ENCODE measurements at regions not wholly inside any gene's neighbourhood (a gene's known extent, or its start where the extent isn't known, plus 50 kb on each side); places are given as distances from the start of the nearest gene placed in this dataset.
"Not testable (repeated sequence)": the region's sequence is repeated elsewhere in the genome, so short reads cannot be mapped to it uniquely, and the experiment has no call there.

GRCh38 chr13:83657281-83657680 lies 225.0 kb downstream of the SLITRK1 start:
- no peaks in the 10 kb centered on the region for H3K4me1 ChIP-seq (ENCODE audit: control insufficient read depth in 4 of 4, insufficient read depth in 4 of 4, low read length in 3 of 4)
- TF ChIP-seq FOXA1 (IDR thresholded peaks at IDR 0.05) (no peak), FOXA2 (IDR thresholded peaks at IDR 0.05) (no peak), HNF4A (conservative IDR thresholded peaks at IDR 0.05) (no peak), GABPA (IDR thresholded peaks at IDR 0.05 in 1 of 2, conservative IDR thresholded peaks at IDR 0.05 in 1 of 2) (no peak)
- H3K4me3 ChIP-seq (ENCODE audit: low read depth in 1 of 3, low read length in 3 of 3) = no peak overlapping the region
- peaks cover 0 to 2% (median 0%) of the 10 kb centered on the region in 4 donors for H3K27me3 ChIP-seq (ENCODE audit: control insufficient read depth in 4 of 4, insufficient read depth in 4 of 4, low read length in 3 of 4)
- no peaks in the 10 kb centered on the region for H3K9me3 ChIP-seq (ENCODE audit: control insufficient read depth in 4 of 4, low read length in 3 of 4)
- H3K9ac ChIP-seq (ENCODE audit: low read depth in 1 of 2, low read length in 2 of 2) = no peak overlapping the region
- WGBS = 40% methylated on average over 2 of the region's 2 CpGs
- H3K27ac ChIP-seq (ENCODE audit: low read depth in 1 of 2, low read length in 2 of 2) = no peak overlapping the region
- H3K36me3 ChIP-seq (ENCODE audit: control insufficient read depth in 4 of 4, insufficient read depth in 3 of 4, low read depth in 1 of 4, low read length in 3 of 4) = no peaks in the 10 kb centered on the region
- DNase-seq (ENCODE audit: low spot score) = no peak

DNA sequence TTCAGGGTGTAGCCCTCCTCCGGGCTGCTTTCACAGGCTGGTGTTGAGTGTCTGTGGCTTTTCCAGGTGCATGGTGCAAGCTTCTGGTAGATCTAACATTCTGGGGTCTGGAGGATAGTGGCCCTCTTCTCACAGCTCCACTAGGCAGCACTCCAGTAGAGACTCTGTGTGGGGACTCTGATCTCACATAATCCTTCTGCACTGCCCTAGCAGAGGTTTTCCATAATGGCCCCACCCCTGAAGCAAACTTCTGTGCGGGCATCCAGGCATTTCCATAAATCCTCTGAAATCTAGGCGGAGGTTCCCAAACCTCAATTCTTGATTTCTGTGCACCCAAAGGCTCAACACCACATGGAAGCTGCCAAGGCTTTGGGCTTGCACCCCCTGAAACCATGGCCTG lies 239.7 kb downstream of the SLITRK1 start:
- DNase-seq (ENCODE audit: low spot score); H3K9me3 ChIP-seq (ENCODE audit: control insufficient read depth in 4 of 4, low read length in 3 of 4); H3K27ac ChIP-seq (ENCODE audit: low read depth in 1 of 2, low read length in 2 of 2); H3K27me3 ChIP-seq (ENCODE audit: control insufficient read depth in 4 of 4, insufficient read depth in 4 of 4, low read length in 3 of 4); H3K4me1 ChIP-seq (ENCODE audit: control insufficient read depth in 4 of 4, insufficient read depth in 4 of 4, low read length in 3 of 4); H3K36me3 ChIP-seq (ENCODE audit: control insufficient read depth in 4 of 4, insufficient read depth in 3 of 4, low read depth in 1 of 4, low read length in 3 of 4); H3K4me3 ChIP-seq (ENCODE audit: low read depth in 1 of 3, low read length in 3 of 3); H3K9ac ChIP-seq (ENCODE audit: low read depth in 1 of 2, low read length in 2 of 2): not testable (repeated sequence)
- WGBS = 69% methylated on average over 3 of the region's 3 CpGs

GRCh38 chr13:83634601-83635000 lies 247.7 kb downstream of the SLITRK1 start:
- H3K4me1 ChIP-seq (ENCODE audit: control insufficient read depth in 4 of 4, insufficient read depth in 4 of 4, low read length in 3 of 4) = no peaks in the 10 kb centered on the region
- H3K9ac ChIP-seq (ENCODE audit: low read depth in 1 of 2, low read length in 2 of 2) = no peak overlapping the region
- no peak overlapping the region for H3K4me3 ChIP-seq (ENCODE audit: low read depth in 1 of 3, low read length in 3 of 3)
- no peaks in the 10 kb centered on the region for H3K9me3 ChIP-seq (ENCODE audit: control insufficient read depth in 4 of 4, low read length in 3 of 4)
- H3K27me3 ChIP-seq (ENCODE audit: control insufficient read depth in 4 of 4, insufficient read depth in 4 of 4, low read length in 3 of 4) = no peaks in the 10 kb centered on the region
- WGBS = 55% methylated on average over 2 of the region's 2 CpGs
- TF ChIP-seq EGR1 (IDR thresholded peaks at IDR 0.05; ENCODE audit: low read depth in 2 of 2) (no peak), NR2F2 (IDR thresholded peaks at IDR 0.05) (no peak), SP1 (IDR thresholded peaks at IDR 0.05) (no peak), RXRA (IDR thresholded peaks at IDR 0.05) (no peak), HNF4A (conservative IDR thresholded peaks at IDR 0.05) (no peak), YY1 (IDR thresholded peaks at IDR 0.05) (no peak), CTCF (IDR thresholded peaks at IDR 0.05; ENCODE audit: low read depth, low read length, missing input control) (no peak), TAF1 (conservative IDR thresholded peaks at IDR 0.05) (no peak), HNF4G (IDR thresholded peaks at IDR 0.05) (no peak)
- TF ChIP-seq, protein P1, sequence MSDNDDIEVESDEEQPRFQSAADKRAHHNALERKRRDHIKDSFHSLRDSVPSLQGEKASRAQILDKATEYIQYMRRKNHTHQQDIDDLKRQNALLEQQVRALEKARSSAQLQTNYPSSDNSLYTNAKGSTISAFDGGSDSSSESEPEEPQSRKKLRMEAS (IDR thresholded peaks at IDR 0.05) = no peak
- TF ChIP-seq, protein P2, sequence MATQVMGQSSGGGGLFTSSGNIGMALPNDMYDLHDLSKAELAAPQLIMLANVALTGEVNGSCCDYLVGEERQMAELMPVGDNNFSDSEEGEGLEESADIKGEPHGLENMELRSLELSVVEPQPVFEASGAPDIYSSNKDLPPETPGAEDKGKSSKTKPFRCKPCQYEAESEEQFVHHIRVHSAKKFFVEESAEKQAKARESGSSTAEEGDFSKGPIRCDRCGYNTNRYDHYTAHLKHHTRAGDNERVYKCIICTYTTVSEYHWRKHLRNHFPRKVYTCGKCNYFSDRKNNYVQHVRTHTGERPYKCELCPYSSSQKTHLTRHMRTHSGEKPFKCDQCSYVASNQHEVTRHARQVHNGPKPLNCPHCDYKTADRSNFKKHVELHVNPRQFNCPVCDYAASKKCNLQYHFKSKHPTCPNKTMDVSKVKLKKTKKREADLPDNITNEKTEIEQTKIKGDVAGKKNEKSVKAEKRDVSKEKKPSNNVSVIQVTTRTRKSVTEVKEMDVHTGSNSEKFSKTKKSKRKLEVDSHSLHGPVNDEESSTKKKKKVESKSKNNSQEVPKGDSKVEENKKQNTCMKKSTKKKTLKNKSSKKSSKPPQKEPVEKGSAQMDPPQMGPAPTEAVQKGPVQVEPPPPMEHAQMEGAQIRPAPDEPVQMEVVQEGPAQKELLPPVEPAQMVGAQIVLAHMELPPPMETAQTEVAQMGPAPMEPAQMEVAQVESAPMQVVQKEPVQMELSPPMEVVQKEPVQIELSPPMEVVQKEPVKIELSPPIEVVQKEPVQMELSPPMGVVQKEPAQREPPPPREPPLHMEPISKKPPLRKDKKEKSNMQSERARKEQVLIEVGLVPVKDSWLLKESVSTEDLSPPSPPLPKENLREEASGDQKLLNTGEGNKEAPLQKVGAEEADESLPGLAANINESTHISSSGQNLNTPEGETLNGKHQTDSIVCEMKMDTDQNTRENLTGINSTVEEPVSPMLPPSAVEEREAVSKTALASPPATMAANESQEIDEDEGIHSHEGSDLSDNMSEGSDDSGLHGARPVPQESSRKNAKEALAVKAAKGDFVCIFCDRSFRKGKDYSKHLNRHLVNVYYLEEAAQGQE (IDR thresholded peaks at IDR 0.05) = no peak
- TF ChIP-seq, protein P3, sequence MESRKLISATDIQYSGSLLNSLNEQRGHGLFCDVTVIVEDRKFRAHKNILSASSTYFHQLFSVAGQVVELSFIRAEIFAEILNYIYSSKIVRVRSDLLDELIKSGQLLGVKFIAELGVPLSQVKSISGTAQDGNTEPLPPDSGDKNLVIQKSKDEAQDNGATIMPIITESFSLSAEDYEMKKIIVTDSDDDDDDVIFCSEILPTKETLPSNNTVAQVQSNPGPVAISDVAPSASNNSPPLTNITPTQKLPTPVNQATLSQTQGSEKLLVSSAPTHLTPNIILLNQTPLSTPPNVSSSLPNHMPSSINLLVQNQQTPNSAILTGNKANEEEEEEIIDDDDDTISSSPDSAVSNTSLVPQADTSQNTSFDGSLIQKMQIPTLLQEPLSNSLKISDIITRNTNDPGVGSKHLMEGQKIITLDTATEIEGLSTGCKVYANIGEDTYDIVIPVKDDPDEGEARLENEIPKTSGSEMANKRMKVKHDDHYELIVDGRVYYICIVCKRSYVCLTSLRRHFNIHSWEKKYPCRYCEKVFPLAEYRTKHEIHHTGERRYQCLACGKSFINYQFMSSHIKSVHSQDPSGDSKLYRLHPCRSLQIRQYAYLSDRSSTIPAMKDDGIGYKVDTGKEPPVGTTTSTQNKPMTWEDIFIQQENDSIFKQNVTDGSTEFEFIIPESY (IDR thresholded peaks at IDR 0.05) = no peak
- TF ChIP-seq, protein P4, sequence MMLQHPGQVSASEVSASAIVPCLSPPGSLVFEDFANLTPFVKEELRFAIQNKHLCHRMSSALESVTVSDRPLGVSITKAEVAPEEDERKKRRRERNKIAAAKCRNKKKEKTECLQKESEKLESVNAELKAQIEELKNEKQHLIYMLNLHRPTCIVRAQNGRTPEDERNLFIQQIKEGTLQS (IDR thresholded peaks at IDR 0.05) = no peak
- DNase-seq (ENCODE audit: low spot score) = no peak
- H3K27ac ChIP-seq (ENCODE audit: low read depth in 1 of 2, low read length in 2 of 2) = no peak overlapping the region
- no peaks in the 10 kb centered on the region for H3K36me3 ChIP-seq (ENCODE audit: control insufficient read depth in 4 of 4, insufficient read depth in 3 of 4, low read depth in 1 of 4, low read length in 3 of 4)
